ENCODE measurements at regions not wholly inside any gene's neighbourhood (a gene's known extent, or its start where the extent isn't known, plus 50 kb on each side); places are given as distances from the start of the nearest gene placed in this dataset.
"Not testable (repeated sequence)": the region's sequence is repeated elsewhere in the genome, so short reads cannot be mapped to it uniquely, and the experiment has no call there.

GRCh38 chr4:27075603-27076002 is 215.0 kb downstream of the STIM2 start:
- not testable (repeated sequence) for DNase-seq (ENCODE audit: low spot score)

GRCh38 chr4:27078934-27079455 is 218.4 kb downstream of the STIM2 start:
- DNase-seq (ENCODE audit: low spot score), result no peak

- peak; percentile 32 for DNase-seq (ENCODE audit: low spot score)
Measured at GRCh38 chr4:27081675-27082586, 221.3 kb downstream of the STIM2 start.

- DNase-seq (ENCODE audit: low spot score), result peak; percentile 23
Measured at GRCh38 chr4:27082776-27083175, 222.1 kb downstream of the STIM2 start.

- peak; percentile 42 for DNase-seq (ENCODE audit: low spot score)
Measured at GRCh38 chr4:27084685-27085361, 224.2 kb downstream of the STIM2 start.

- DNase-seq (ENCODE audit: low spot score), result peak; percentile 12
Measured at GRCh38 chr4:27085396-27085795, 224.8 kb downstream of the STIM2 start.

- no peak for DNase-seq (ENCODE audit: low spot score)
Measured at GRCh38 chr4:27087306-27088045, 226.8 kb downstream of the STIM2 start.

- peak; percentile 20 for DNase-seq (ENCODE audit: low spot score)
Measured at GRCh38 chr4:27088491-27088890, 227.8 kb downstream of the STIM2 start.

- DNase-seq (ENCODE audit: low spot score), result no peak
Measured at GRCh38 chr4:27089186-27089585, 228.5 kb downstream of the STIM2 start.

- no peak for DNase-seq (ENCODE audit: low spot score)
Measured at GRCh38 chr4:27090406-27090805, 229.8 kb downstream of the STIM2 start.

GRCh38 chr4:27094224-27094623 is 233.6 kb downstream of the STIM2 start:
- DNase-seq (ENCODE audit: low spot score), result no peak

GRCh38 chr4:27094783-27095182 is 234.1 kb downstream of the STIM2 start:
- DNase-seq (ENCODE audit: low spot score), result no peak

- DNase-seq (ENCODE audit: low spot score), result no peak
Measured at GRCh38 chr4:27096142-27096824, 235.6 kb downstream of the STIM2 start.

GRCh38 chr4:27098034-27098433 is 237.4 kb downstream of the STIM2 start:
- DNase-seq (ENCODE audit: low spot score), result no peak

- no peak for DNase-seq (ENCODE audit: low spot score)
Measured at GRCh38 chr4:27100713-27101112, 240.1 kb downstream of the STIM2 start.

GRCh38 chr4:27101126-27101525 is 240.5 kb downstream of the STIM2 start:
- DNase-seq (ENCODE audit: low spot score), result no peak

GRCh38 chr4:27101561-27101960 is 240.9 kb downstream of the STIM2 start:
- DNase-seq (ENCODE audit: low spot score), result no peak

GRCh38 chr4:27111627-27112026 is 251.0 kb downstream of the STIM2 start:
- DNase-seq (ENCODE audit: low spot score), result no peak

GRCh38 chr4:27112587-27112986 is 251.9 kb downstream of the STIM2 start:
- DNase-seq (ENCODE audit: low spot score), result no peak

- no peak for DNase-seq (ENCODE audit: low spot score)
Measured at GRCh38 chr4:27115221-27115620, 254.6 kb downstream of the STIM2 start.

GRCh38 chr4:27117453-27117852 is 256.8 kb downstream of the STIM2 start:
- DNase-seq (ENCODE audit: low spot score), result no peak

- no peak for DNase-seq (ENCODE audit: low spot score)
Measured at GRCh38 chr4:27119239-27119638, 258.6 kb downstream of the STIM2 start.
